ENCODE measurements at regions not wholly inside any gene's neighbourhood (a gene's known extent, or its start where the extent isn't known, plus 50 kb on each side); places are given as distances from the start of the nearest gene placed in this dataset.

GRCh38 chr10:11402392-11402791 lies 209.1 kb downstream of the USP6NL start:
- TF ChIP-seq CTCF (IDR thresholded peaks at IDR 0.05) (no peak), POLR2A (IDR thresholded peaks at IDR 0.05) (no peak)

All from right lobe of liver (tissue), 4 donors.